ENCODE measurements at regions not wholly inside any gene's neighbourhood (a gene's known extent, or its start where the extent isn't known, plus 50 kb on each side); places are given as distances from the start of the nearest gene placed in this dataset.

- TF ChIP-seq, protein P1, sequence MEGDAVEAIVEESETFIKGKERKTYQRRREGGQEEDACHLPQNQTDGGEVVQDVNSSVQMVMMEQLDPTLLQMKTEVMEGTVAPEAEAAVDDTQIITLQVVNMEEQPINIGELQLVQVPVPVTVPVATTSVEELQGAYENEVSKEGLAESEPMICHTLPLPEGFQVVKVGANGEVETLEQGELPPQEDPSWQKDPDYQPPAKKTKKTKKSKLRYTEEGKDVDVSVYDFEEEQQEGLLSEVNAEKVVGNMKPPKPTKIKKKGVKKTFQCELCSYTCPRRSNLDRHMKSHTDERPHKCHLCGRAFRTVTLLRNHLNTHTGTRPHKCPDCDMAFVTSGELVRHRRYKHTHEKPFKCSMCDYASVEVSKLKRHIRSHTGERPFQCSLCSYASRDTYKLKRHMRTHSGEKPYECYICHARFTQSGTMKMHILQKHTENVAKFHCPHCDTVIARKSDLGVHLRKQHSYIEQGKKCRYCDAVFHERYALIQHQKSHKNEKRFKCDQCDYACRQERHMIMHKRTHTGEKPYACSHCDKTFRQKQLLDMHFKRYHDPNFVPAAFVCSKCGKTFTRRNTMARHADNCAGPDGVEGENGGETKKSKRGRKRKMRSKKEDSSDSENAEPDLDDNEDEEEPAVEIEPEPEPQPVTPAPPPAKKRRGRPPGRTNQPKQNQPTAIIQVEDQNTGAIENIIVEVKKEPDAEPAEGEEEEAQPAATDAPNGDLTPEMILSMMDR (IDR thresholded peaks at IDR 0.05; ENCODE audit: low read depth, low read length, missing control alignments), result no peak
- in situ Hi-C loops (cut with HindIII; ENCODE audit: low pct_ligation_motif_present, low sequenced_read_pairs), result no loop called here
- Histone ChIP-seq H3K27ac (peak overlapping the region; percentile 50), H3K4me3 (ENCODE audit: low read depth, low read length) (no peak overlapping the region), H3K27me3 (replicated peaks) (no peaks in the 10 kb centered on the region), H3K36me3 (replicated peaks) (no peaks in the 10 kb centered on the region)
- no peak for DNase-seq
Observed at GRCh38 chr11:29315275-29315674, 701.6 kb downstream of the KCNA4 start.

- TF ChIP-seq, protein P1 (IDR thresholded peaks at IDR 0.05; ENCODE audit: low read depth, low read length, missing control alignments), result no peak
- no peak overlapping the region for H3K4me3 ChIP-seq (ENCODE audit: low read depth, low read length)
- DNase-seq, result no peak
- in situ Hi-C loops (cut with HindIII; ENCODE audit: low pct_ligation_motif_present, low sequenced_read_pairs), result no loop called here
- no peak overlapping the region for H3K27ac ChIP-seq
- H3K27me3 ChIP-seq (replicated peaks), result no peaks in the 10 kb centered on the region
- no peaks in the 10 kb centered on the region for H3K36me3 ChIP-seq (replicated peaks)
Observed at GRCh38 chr11:29314211-29314610, 702.6 kb downstream of the KCNA4 start.

GRCh38 chr11:29312812-29313211 is 704.0 kb downstream of the KCNA4 start:
- H3K27me3 ChIP-seq (replicated peaks), result no peaks in the 10 kb centered on the region
- in situ Hi-C loops (cut with HindIII; ENCODE audit: low pct_ligation_motif_present, low sequenced_read_pairs), result no loop called here
- DNase-seq, result peak; percentile 67
- peak overlapping the region; percentile 96 for H3K27ac ChIP-seq
- no peak overlapping the region for H3K4me3 ChIP-seq (ENCODE audit: low read depth, low read length)
- no peaks in the 10 kb centered on the region for H3K36me3 ChIP-seq (replicated peaks)
- TF ChIP-seq, protein P1 (IDR thresholded peaks at IDR 0.05; ENCODE audit: low read depth, low read length, missing control alignments), result no peak

- in situ Hi-C loops (cut with HindIII; ENCODE audit: low pct_ligation_motif_present, low sequenced_read_pairs), result no loop called here
- TF ChIP-seq, protein P1 (IDR thresholded peaks at IDR 0.05; ENCODE audit: low read depth, low read length, missing control alignments), result no peak
- Histone ChIP-seq H3K36me3 (replicated peaks) (no peaks in the 10 kb centered on the region), H3K27me3 (replicated peaks) (no peaks in the 10 kb centered on the region), H3K27ac (peak overlapping the region; percentile 96), H3K4me3 (ENCODE audit: low read depth, low read length) (no peak overlapping the region)
- no peak for DNase-seq
Observed at GRCh38 chr11:29310725-29311342, 706.0 kb downstream of the KCNA4 start.

- no peaks in the 10 kb centered on the region for H3K36me3 ChIP-seq (replicated peaks)
- in situ Hi-C loops (cut with HindIII; ENCODE audit: low pct_ligation_motif_present, low sequenced_read_pairs), result no loop called here
- no peak for DNase-seq
- peak overlapping the region; percentile 96 for H3K27ac ChIP-seq
- TF ChIP-seq, protein P1 (IDR thresholded peaks at IDR 0.05; ENCODE audit: low read depth, low read length, missing control alignments), result no peak
- H3K4me3 ChIP-seq (ENCODE audit: low read depth, low read length), result no peak overlapping the region
- H3K27me3 ChIP-seq (replicated peaks), result no peaks in the 10 kb centered on the region
Observed at GRCh38 chr11:29309992-29310391, 706.8 kb downstream of the KCNA4 start.

- TF ChIP-seq, protein P1 (IDR thresholded peaks at IDR 0.05; ENCODE audit: low read depth, low read length, missing control alignments), result no peak
- H3K4me3 ChIP-seq (ENCODE audit: low read depth, low read length), result no peak overlapping the region
- peak overlapping the region; percentile 68 for H3K27ac ChIP-seq
- DNase-seq, result peak; percentile 93
- in situ Hi-C loops (cut with HindIII; ENCODE audit: low pct_ligation_motif_present, low sequenced_read_pairs), result no loop called here
- H3K36me3 ChIP-seq (replicated peaks), result no peaks in the 10 kb centered on the region
- H3K27me3 ChIP-seq (replicated peaks), result no peaks in the 10 kb centered on the region
Observed at GRCh38 chr11:29306527-29306926, 710.3 kb downstream of the KCNA4 start.

Measured in brain microvascular endothelial cell (primary cell).